ENCODE measurements at regions not wholly inside any gene's neighbourhood (a gene's known extent, or its start where the extent isn't known, plus 50 kb on each side); places are given as distances from the start of the nearest gene placed in this dataset.

DNA sequence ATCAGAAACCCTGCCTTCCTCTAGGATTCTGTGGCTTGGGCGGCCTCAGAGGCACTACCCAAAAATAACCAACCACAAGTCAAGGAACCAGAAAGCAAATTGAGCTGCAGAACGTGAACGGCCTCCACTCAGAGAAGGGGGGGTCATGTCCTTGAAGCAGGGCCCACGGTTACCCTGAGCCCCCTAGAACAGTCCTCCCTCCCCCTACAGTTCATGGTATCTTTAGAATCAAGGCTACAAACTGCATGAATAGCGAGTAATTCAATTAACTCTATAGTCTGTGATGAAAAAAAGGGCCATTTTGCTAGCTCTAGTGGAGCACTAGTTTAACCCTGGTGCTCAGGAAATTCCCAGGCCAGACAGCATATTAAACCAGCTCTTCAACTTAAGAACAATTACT lies 79.0 kb upstream of the ZNF507 start:
- no peak for DNase-seq

DNA sequence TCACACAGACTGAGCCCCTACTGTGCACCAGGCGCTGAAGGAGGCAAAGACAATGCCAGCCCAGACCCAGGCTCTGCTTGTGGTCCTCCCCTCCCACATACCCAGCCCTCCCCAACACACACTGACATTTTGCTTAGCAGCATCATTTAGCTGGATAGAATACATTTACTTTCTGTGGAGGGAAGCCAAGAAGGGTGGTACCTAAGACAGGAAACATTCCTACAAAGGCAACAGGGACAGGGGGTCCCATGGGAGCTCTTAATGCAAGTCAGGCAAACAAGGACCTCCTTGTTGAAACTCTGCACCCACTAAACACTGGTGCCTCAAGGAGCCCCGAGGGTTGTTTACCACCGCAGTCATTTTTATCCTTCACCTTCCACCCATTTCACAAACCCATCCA lies 77.0 kb upstream of the ZNF507 start:
- no peak for DNase-seq

GRCh38 chr19:32269831-32270230 lies 75.6 kb upstream of the ZNF507 start:
- no peak for DNase-seq

GRCh38 chr19:32273483-32273882 lies 71.9 kb upstream of the ZNF507 start:
- no peak for DNase-seq

DNA sequence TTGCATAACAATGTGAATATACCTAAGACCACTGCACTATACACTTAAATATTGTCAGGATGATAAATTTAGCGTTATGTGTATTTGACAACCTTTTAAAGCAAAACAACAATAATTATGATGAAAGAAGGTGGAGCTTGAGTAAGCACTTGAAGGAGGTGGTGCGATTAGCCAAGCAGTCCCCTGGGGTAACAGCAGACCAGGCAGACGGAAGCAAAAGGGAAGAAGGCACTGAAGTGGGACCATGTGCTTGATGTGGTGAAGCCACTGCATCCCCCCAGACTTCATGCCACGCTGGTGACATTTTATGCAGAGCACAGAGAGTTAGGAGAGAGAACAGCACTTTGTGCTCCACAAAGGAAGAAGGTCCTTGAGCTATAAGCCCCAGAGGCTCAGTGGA lies 58.3 kb upstream of the ZNF507 start:
- DNase-seq: no peak

- DNase-seq: peak; percentile 85
Observed at GRCh38 chr19:32287811-32288227, 57.6 kb upstream of the ZNF507 start.

GRCh38 chr19:32289566-32290210 lies 55.7 kb upstream of the ZNF507 start:
- no peak for DNase-seq

DNA sequence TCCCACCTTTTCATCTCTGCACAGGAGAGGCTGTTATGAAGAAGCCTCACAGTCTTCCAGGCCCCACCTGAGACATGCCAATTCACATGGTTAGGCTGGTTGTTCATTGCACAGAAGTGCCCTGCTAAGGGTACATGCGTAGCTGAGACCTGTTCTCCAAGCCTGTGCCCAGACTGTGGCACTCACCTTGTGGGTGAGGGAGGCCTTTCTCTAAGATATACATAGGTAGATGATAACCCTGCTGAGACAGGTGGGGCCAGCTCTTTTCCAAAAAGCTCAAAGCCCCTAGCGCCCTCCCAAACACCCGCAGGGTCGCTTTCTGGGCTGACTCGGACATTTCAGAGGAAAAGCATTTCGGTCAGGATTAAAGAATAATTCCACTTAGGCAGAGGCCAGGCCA lies 53.5 kb upstream of the ZNF507 start:
- DNase-seq: no peak

DNA sequence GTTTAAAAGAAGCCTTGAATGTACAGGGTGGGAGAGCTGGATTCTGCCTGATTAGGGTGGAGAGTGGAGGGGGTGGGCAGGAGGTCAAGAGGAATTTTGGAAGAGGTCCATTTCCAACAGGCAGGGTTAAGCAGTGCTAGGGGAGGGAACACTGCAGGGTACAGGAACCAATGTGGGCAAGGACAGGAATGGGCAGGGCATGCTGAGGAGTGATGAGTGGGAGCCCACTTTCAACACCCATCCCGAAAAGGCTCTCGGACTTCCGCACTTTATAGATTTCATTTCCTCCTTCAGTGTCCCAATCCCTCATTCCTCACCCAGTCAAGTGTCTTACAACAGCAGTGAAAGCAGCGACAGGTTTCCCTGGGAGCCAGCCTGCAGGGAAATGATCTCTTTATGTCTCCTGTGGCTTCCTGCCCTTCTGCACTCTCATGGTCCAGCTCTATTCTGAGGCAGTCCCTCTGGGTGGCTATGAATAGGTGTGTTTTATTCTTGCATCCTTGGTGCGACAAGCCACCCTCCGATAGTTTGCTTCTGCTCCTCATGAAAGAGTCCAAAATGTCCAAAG lies 50.5 kb upstream of the ZNF507 start:
- DNase-seq: no peak

Measured in NCI-H2227 treated with DMSO at 0.1 percent for 48 hours (cell line).